ENCODE measurements at regions not wholly inside any gene's neighbourhood (a gene's known extent, or its start where the extent isn't known, plus 50 kb on each side); places are given as distances from the start of the nearest gene placed in this dataset.

- TF ChIP-seq POLR2AphosphoS5 (IDR thresholded peaks at IDR 0.05; ENCODE audit: insufficient read depth in 1 of 2, low read depth in 1 of 2) (no peak), POLR2A (IDR thresholded peaks at IDR 0.05) (no peak)
Observed at GRCh38 chr22:44639891-44640617, 62.0 kb upstream of the PRR5 start.
